Body of pancreas (tissue), 4 donors: ENCODE measurements at regions not wholly inside any gene's neighbourhood (a gene's known extent, or its start where the extent isn't known, plus 50 kb on each side); places are given as distances from the start of the nearest gene placed in this dataset.

Source experiments
- CTCF ChIP-seq, 7 experiments: fragments of 450-650 bp in 4 of 7; fragments of 200-600 bp in 3 of 7; sonication (generic) in 3 of 7; IDR thresholded peaks; one replicate each; pipeline ENCODE4 v1.5.1; 2016 to 2019; ENCODE audit warnings: antibody characterized with exemption in 7 of 7
- POLR2A ChIP-seq, 3 donors: fragments of 450-650 bp; IDR thresholded peaks; one replicate each; pipeline ENCODE4 v1.6.1; 2016; ENCODE audit warnings: antibody characterized with exemption in 3 of 3, mild to moderate bottlenecking in 2 of 3

- TF ChIP-seq CTCF (IDR thresholded peaks at IDR 0.05) (no peak), POLR2A (IDR thresholded peaks at IDR 0.05) (no peak)
Measured at GRCh38 chr2:191500884-191501560, 176.9 kb upstream of the NABP1 start.
